Activated naive CD4-positive, alpha-beta T cell treated with anti-CD3 and anti-CD28 coated beads, Interleukin-2, amount 50 U/mL, for 72 hours (primary cell): ENCODE measurements at regions not wholly inside any gene's neighbourhood (a gene's known extent, or its start where the extent isn't known, plus 50 kb on each side); places are given as distances from the start of the nearest gene placed in this dataset.
"Not testable (repeated sequence)": the region's sequence is repeated elsewhere in the genome, so short reads cannot be mapped to it uniquely, and the experiment has no call there.

Experiments
- ATAC-seq, 2 donors: fragments of 150-1000 bp; cut with Tn5 transposase; 2 replicates each; pipeline ENCODE4 v1.10.0; 2021; ENCODE audit warnings: mild to moderate bottlenecking in 2 of 2, moderate library complexity in 2 of 2
- DNase-seq, 2 donors: peaks; one replicate each; pipeline ENCODE4 v3.0.0; 2021 to 2022; ENCODE audit warnings: low spot score in 2 of 2
- H3K27ac Mint-ChIP-seq, 2 donors: one replicate each; pipeline ENCODE4 v1.8.0; 2022; ENCODE audit warnings: mild to moderate bottlenecking in 2 of 2, mixed read lengths in 2 of 2
- H3K36me3 Mint-ChIP-seq, 2 donors: one replicate each; pipeline ENCODE4 v1.8.0; 2022; ENCODE audit warnings: mixed read lengths in 2 of 2
- H3K9me3 Mint-ChIP-seq, 2 donors: one replicate each; pipeline ENCODE4 v1.8.0; 2022; ENCODE audit warnings: mixed read lengths in 2 of 2

DNA sequence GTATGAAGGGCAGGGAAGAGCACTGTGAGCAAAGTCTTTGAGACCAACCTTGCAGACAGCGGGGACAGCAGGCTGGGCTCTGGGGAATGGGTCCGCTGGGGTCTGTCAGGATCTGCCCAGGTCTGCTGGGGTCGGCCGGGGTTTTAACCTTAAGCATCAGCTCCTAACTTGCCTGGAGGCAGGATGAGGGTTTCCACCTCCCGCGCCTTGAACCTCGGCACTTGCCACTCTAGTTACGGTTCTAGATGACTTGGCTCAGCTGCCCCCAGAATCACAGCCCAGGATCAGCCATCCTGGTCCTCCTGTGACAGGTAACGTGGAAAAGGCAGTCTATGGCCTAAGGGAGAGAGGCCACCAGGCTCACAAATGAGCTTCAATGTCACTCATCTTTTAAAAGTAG, 50.4 kb upstream of the CACUL1 start:
- ATAC-seq = no peak
- no peaks in the 10 kb centered on the region for H3K36me3 Mint-ChIP-seq
- peak in 1 of 2 donors; percentile 25 for DNase-seq
- no peaks in the 10 kb centered on the region for H3K9me3 Mint-ChIP-seq
- H3K27ac Mint-ChIP-seq = no peak overlapping the region

- Mint-ChIP-seq H3K27ac (peak overlapping the region in 1 of 2 donors; percentile 55), H3K9me3 (no peaks in the 10 kb centered on the region), H3K36me3 (no peaks in the 10 kb centered on the region)
- ATAC-seq = no peak
- peak in 1 of 2 donors; percentile 37 for DNase-seq
Measured at GRCh38 chr10:118807512-118808305, 52.9 kb upstream of the CACUL1 start.

DNA sequence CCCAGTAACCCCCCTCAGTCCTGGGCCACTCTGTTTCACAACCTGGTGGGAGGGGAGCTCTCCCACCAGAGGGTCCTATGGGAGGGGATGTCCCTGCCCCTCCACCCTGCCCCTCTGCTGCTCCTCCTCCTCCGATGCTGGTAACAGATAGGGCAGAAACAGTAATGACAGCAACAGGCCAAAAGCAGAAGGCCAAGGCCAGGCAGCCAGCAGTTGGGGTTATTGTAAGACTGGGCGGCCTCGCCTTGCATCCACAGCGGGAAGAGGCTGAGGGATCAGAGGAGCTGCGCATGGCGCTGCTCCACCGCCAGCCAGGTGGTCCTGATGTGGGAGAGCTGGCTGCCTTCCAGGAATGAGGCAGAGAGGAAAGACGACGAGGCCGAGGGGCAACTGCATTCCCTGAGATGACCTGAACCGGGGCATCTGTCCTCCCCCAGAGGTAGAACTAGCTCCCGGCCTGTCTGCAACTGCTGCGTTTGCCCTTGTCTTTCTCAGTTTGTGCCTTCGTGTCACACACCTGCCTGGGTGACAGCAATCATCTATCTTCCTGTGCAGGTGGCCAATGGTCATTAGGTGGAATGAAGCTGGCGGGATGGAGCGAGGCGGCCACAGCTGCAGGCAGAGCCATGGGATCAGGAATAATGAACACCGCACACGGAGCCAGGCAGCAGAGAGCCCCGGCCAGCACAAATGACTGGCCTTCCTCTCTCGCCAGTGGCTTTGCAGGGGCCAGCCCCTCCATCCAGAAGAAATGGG, 54.0 kb upstream of the CACUL1 start:
- Mint-ChIP-seq H3K9me3 (no peaks in the 10 kb centered on the region), H3K36me3 (no peaks in the 10 kb centered on the region), H3K27ac (peak overlapping the region in 1 of 2 donors; percentile 39)
- DNase-seq = no peak
- no peak for ATAC-seq

DNA sequence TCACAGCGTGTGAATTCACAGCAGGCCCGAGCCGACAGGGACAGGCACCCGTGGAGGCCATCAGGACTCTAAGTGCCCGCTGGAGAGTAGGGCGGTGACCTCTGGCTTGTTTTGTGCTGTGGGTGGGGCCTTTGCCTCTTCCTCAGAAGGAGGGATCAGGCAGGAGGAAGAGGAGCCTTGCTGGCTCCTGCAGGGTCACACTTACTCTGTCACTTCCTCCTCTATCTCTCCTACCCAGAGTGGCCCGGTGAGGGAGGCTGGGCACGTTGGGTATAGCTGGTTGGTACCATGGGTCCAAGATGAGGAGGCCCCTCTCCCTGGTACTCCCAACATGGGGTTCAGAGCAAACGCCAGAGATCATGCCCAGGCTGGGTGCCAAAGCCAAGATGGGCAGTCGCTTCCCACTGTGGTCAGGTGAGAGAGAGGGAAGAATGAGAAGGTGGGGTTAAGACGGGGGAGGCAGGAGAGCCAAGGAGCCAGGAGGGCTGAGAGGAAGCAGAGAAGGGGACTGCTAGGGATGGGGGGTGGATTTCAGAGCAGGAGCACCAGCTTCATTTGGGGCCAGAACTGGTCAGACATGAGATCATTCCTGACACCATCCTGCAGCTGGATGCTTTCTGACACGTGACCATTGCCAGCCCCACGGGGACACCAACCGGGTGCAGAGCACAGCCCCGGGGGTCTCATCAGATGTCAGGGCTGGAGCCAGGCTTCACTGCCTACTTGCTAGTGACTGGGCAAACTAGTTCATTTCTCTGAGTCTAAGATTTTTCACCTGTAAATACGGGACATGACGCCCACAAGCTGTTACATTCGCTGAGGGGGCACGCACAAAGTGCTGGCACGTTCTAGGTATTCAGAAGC, 54.8 kb upstream of the CACUL1 start:
- Mint-ChIP-seq H3K9me3 (no peaks in the 10 kb centered on the region), H3K27ac (peak overlapping the region in 1 of 2 donors; percentile 39), H3K36me3 (no peaks in the 10 kb centered on the region)
- ATAC-seq (no peak), DNase-seq (peak in 1 of 2 donors; percentile 42)

- DNase-seq = peak in 1 of 2 donors; percentile 30
- no peaks in the 10 kb centered on the region for H3K36me3 Mint-ChIP-seq
- H3K9me3 Mint-ChIP-seq = no peaks in the 10 kb centered on the region
- no peak overlapping the region for H3K27ac Mint-ChIP-seq
- no peak for ATAC-seq
Measured at GRCh38 chr10:118810796-118811505, 56.2 kb upstream of the CACUL1 start.

DNA sequence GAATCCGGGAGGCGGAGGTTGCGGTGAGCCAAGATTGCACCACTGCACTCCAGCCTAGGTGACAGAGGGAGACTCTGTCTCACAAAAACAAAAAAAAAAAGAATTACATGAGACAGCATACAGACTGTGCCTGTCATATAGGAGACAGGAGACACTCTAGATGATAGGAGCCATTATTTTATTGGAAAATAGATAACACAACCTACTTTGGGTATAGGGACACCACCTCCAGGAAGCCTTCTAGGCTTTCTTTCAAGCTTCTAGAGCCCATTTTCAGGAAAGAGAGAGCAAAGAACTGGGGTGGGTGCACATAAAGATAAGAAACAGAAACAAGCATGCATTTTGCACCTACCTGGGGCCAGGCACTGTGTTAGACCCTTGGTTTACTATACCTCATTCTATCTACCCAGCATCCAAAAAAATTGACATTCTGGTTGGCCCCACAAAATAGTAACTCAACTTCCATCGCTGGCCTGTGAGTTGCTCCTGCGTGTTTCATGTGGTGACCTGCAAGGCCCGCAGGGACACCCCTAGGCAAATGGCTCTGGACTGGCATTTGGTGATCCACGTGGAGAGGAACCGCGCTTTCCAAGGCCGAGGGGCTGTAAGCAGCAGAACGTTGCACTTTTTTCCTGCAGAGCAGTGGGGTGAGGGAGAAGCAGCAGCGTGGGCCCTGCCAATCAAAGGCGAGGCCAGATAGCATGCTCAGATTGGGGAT, 57.1 kb upstream of the CACUL1 start:
- Mint-ChIP-seq H3K27ac (no peak overlapping the region), H3K36me3 (no peaks in the 10 kb centered on the region), H3K9me3 (no peaks in the 10 kb centered on the region)
- DNase-seq (peak in 1 of 2 donors; percentile 11), ATAC-seq (no peak)

GRCh38 chr10:118812393-118812740, 57.6 kb upstream of the CACUL1 start:
- Mint-ChIP-seq H3K9me3 (no peaks in the 10 kb centered on the region), H3K36me3 (no peaks in the 10 kb centered on the region), H3K27ac (no peak overlapping the region)
- ATAC-seq (no peak), DNase-seq (peak in 1 of 2 donors; percentile 18)

DNA sequence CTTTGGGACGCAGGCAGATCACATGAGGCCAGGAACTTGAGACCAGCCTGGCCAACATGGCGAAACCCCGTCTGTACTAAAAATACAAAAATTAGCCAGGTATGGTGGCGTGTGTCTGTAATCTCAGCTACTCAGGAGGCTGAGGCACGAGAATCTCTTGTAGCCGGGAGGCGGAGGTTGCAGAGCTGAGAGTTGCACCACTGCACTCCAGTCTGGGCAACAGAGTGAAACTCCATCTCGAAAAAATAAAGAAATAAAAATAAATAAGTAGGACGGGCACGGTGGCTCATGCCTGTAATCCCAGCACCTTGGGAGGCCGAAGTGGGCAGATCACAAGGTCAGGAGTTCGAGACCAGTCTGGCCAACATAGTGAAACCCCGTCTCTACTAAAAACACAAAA, 58.2 kb upstream of the CACUL1 start:
- not testable (repeated sequence) for H3K9me3 Mint-ChIP-seq

GRCh38 chr10:118816471-118817168, 61.9 kb upstream of the CACUL1 start:
- no peak overlapping the region for H3K27ac Mint-ChIP-seq
- ATAC-seq = no peak
- no peaks in the 10 kb centered on the region for H3K9me3 Mint-ChIP-seq

More for the DNA sequence above, 58.2 kb upstream of the CACUL1 start:
- H3K36me3 Mint-ChIP-seq, H3K27ac Mint-ChIP-seq, ATAC-seq, DNase-seq: not testable (repeated sequence)

DNA sequence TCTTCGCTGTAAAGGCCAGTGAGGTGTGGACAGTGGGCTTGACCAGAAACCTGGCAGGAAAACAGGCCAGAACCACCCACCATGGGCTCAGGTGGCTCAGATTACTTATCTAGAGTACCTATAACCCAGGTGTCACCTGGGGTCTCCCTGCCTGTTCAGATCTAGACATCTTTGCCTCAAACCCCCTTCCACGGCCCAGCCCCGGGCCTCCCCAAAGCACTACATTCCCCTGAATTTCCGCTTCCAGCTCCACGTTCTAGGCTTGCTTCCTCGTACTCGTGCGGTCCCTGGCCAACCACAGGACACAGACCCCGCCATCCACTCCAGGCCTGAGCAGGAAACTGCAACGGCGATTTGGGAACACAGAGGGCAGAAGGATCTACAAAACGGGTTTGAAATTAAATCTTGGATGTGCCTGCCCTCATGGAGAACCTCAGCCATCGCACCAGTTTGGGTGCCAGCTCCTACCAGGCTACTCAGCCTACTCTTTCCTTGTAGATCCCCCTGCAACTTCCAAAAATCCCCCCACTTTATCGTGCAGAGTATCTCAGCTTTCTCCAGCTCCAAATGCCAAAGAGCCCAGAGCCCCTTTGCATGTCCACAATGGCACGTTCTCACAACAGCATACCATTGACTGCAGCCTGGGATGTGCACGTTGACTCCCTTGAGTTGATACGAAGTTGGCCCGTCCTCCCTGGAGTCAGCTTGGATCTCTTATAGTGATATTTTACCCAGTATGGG, 62.7 kb upstream of the CACUL1 start:
- Mint-ChIP-seq H3K27ac (no peak overlapping the region), H3K36me3 (no peaks in the 10 kb centered on the region), H3K9me3 (no peaks in the 10 kb centered on the region)
- ATAC-seq (no peak), DNase-seq (no peak)

More at GRCh38 chr10:118816471-118817168, 61.9 kb upstream of the CACUL1 start:
- H3K36me3 Mint-ChIP-seq = no peaks in the 10 kb centered on the region
- no peak for DNase-seq

DNA sequence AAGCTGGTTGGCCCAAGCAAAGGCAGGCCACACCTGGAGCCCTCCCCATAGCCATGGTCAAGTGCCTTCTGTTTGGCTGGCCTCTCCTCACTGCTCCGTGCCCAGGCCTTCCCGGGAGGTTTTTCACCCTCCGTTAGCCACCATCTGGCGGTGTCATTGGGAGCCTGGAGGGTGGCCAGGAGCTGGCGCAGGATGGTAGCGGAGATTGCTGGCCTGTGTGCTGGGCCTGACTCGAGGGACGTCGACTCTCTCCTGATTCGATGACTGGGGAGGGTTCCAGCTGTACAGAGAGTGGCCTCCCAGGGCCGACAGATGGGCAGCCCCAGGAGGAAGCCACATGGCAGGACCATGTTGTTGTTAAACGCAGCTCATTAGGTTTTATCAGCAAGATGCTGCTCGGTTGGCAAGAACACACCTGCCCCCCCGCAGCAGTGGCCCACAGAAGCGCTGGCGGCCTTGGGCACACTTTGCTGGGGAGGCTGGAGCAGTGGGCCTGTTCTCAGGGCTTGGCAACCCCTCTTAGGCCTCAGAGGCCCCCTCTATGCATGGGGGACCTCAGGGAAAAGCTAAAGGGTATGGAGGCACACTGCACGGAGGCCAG, 64.0 kb upstream of the CACUL1 start:
- H3K27ac Mint-ChIP-seq = no peak overlapping the region
- no peaks in the 10 kb centered on the region for H3K36me3 Mint-ChIP-seq
- no peaks in the 10 kb centered on the region for H3K9me3 Mint-ChIP-seq
- no peak for ATAC-seq
- no peak for DNase-seq

DNA sequence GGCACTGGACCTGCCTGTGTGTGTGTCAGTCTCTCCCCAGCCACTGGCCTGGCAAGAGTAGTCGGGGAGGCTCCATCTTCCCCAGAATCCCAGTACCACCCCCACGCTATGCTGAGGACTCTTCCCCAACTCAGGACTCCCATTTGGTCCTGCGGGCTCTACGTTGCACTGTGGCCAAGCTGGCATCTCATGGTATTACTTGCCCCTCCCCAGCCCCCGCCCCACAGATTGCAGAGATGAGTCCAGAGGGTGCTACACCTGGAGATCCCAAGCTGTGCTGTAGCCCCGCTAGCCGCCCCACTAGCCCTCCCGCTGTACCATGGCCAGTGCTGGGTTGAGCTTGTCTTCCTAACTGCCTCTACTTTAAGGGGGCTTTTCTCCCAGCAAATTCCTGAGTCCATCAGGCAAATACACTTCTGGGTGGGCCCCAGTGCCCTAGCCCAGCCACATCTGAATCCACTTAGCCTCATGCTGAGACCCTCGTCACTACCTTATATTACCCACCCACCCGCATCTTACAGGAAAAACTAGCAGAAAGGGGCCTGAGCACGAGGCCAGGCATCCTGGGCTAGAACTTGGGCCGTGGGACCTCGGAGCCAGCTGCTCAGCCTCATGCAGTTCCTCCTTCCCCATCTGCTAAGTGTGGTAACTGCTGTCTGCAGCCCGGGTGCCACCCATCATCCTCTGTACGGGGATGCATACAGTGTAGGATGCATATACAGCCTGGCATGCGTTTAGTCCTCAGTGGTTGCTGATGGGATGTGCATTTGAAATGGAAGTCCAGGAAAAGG, 65.8 kb upstream of the CACUL1 start:
- DNase-seq (no peak), ATAC-seq (no peak)
- H3K27ac Mint-ChIP-seq = no peak overlapping the region
- H3K36me3 Mint-ChIP-seq = no peaks in the 10 kb centered on the region
- no peaks in the 10 kb centered on the region for H3K9me3 Mint-ChIP-seq

DNA sequence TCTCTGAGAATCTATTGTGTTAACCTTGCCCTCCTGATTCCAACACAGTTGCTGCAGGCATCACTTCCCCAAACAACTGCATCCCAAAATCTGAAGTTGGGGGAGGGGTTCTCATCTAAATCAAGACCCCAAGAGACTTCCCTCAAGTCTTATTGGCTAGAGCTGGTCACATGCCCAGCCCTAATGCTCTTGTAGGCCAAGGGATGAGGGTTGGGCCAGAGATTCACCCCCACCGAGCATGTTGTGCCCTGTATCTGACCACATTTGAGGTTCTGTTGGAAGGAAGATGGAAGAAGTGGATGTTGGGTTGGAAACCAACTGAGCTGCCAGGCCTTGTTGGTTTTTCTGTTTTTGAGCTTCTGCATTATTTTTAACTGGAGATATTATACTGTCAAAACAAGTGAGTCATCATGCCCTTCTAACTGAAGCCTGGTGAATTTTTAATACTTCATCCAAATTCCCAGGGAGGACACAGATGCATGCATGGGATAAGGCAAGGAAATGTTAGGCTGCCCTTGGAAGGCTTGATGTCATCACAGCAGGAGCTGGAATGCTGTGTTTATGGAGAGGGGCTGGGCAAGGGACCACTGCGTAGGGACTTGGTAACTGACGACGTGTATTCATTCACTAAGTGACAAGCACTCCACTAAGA, 68.6 kb upstream of the CACUL1 start:
- peaks cover 0 to 3% of the 10 kb centered on the region in 2 donors for H3K9me3 Mint-ChIP-seq
- DNase-seq (no peak), ATAC-seq (no peak)
- H3K36me3 Mint-ChIP-seq = no peaks in the 10 kb centered on the region
- no peak overlapping the region for H3K27ac Mint-ChIP-seq
